Panc1 (cell line): ENCODE measurements at regions not wholly inside any gene's neighbourhood (a gene's known extent, or its start where the extent isn't known, plus 50 kb on each side); places are given as distances from the start of the nearest gene placed in this dataset.

Experiments
- ATAC-seq: fragments of 200-7000 bp; cut with Tn5 transposase; 2 replicates; pipeline ENCODE4 v1.9.1; 2020; ENCODE audit warnings: mild to moderate bottlenecking, moderate library complexity
- BruUV-seq: library from RNA; stranded (reverse); fragments of 400-500 nt; replicated peaks from 2 replicates; lab custom pipeline; 2021; lab: Mats Ljungman, UMichigan
- CTCF ChIA-PET: fragments of 300-600 bp; sonication (Branson Sonifier 250); formaldehyde crosslinking; loops from one replicate; lab custom pipeline; 2022; ENCODE audit warnings: antibody characterized with exemption; lab: Charles Lee
- POLR2A ChIA-PET: fragments of 300-600 bp; sonication (Branson Sonifier 250); formaldehyde crosslinking; loops from one replicate; lab custom pipeline; 2022; ENCODE audit warnings: antibody characterized with exemption; lab: Charles Lee
- DNase-seq: peaks from one replicate; pipeline ENCODE4 v3.0.0-alpha.2; 2010; ENCODE audit warnings: low read depth, low spot score
- H3K27ac ChIP-seq: 2 replicates; pipeline ENCODE4 v1.5.1; 2011; ENCODE audit warnings: mild to moderate bottlenecking, low read length, inconsistent platforms
- H3K27me3 ChIP-seq: fragments of 200-500 bp; sonication (Bioruptor generic); 2 replicates; pipeline ENCODE4 v1.6.0; 2014; ENCODE audit warnings: low read length, inconsistent platforms; ENCODE audit not compliant: control insufficient read depth, insufficient read depth
- H3K36me3 ChIP-seq: fragments of 200-500 bp; sonication (Bioruptor generic); 2 replicates; pipeline ENCODE4 v1.5.1; 2014; ENCODE audit warnings: inconsistent platforms, mild to moderate bottlenecking, low read length, moderate library complexity; ENCODE audit not compliant: control insufficient read depth, insufficient read depth
- H3K4me1 ChIP-seq: 2 replicates; pipeline ENCODE4 v1.5.1; 2011; ENCODE audit warnings: inconsistent platforms, mild to moderate bottlenecking, low read length, moderate library complexity; ENCODE audit not compliant: control insufficient read depth, insufficient read depth
- H3K4me3 ChIP-seq, 2 experiments: 2 replicates each; pipeline ENCODE4 v1.5.1; 2011 to 2012; ENCODE audit warnings: low read depth in 2 of 2, low read length in 2 of 2, mild to moderate bottlenecking in 2 of 2, inconsistent platforms in 1 of 2, moderate library complexity in 1 of 2
- H3K9me3 ChIP-seq: fragments of 200-500 bp; sonication (Bioruptor generic); 2 replicates; pipeline ENCODE4 v1.5.1; 2014; ENCODE audit warnings: low read depth, mild to moderate bottlenecking, inconsistent platforms, low read length, moderate library complexity; ENCODE audit not compliant: control insufficient read depth, insufficient read depth
- CTCF ChIP-seq: fragments of 450-650 bp; IDR thresholded peaks from 2 replicates; pipeline ENCODE4 v1.5.1; 2017; ENCODE audit warnings: mild to moderate bottlenecking
- POLR2AphosphoS5 ChIP-seq: IDR thresholded peaks from 2 replicates; pipeline ENCODE4 v1.6.1; 2012; ENCODE audit warnings: mild to moderate bottlenecking, low read depth, low read length, moderate library complexity
- REST ChIP-seq, 2 experiments: IDR thresholded peaks; 2 replicates each; pipeline ENCODE4 v1.6.1; 2011 to 2012; ENCODE audit warnings: low read depth in 2 of 2, control low read depth in 1 of 2, low read length in 1 of 2, mild to moderate bottlenecking in 1 of 2, moderate library complexity in 1 of 2; ENCODE audit not compliant: insufficient read depth in 1 of 2
- SIN3A ChIP-seq: IDR thresholded peaks from 2 replicates; pipeline ENCODE4 v1.6.1; 2012; ENCODE audit warnings: low read depth, mild to moderate bottlenecking, low read length, moderate library complexity, borderline replicate concordance; ENCODE audit not compliant: insufficient read depth
- TCF7L2 ChIP-seq: IDR thresholded peaks from 2 replicates; pipeline ENCODE4 v1.6.1; 2011; ENCODE audit warnings: mild to moderate bottlenecking, low read depth, low read length, inconsistent platforms
- in situ Hi-C: cut with HindIII; loops from 2 replicates; pipeline ENCODE4 v1.10.0; 2016; ENCODE audit warnings: low sequenced_read_pairs, low pct_unique_long_range_greater_than_20kb
- intact Hi-C: fragments of 100-400 bp; cut with micrococcal nuclease; formaldehyde crosslinking; loops from one replicate; pipeline ENCODE4 v1.10.0; 2022; ENCODE audit not compliant: unreplicated experiment

DNA sequence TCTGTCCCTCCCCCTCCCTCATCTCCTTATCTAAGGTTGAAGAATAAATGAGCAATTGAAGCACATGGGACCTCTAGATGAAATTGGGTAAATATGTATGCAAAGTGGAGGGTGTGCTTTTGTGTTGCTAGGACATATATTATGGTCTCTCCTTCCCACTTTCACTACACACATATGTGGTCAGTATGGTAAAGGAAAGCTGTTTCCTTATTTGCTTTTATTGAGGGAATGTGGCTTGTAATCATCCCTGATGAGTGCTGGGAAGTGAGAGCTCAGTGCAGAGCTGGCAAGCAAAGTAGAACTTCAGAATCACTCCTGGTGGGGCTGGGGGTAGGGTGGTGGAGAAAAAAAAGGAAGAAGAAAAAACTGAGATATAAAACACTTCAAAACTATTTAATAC lies 189.9 kb upstream of the ATP5MC3 start:
- Histone ChIP-seq H3K27me3 (0 out of 2 replicates have a peak, but pooled peaks cover 3% of the 10 kb centered on the region), H3K4me3 (no peak overlapping the region), H3K4me1 (no peaks in the 10 kb centered on the region), H3K9me3 (no peaks in the 10 kb centered on the region), H3K27ac (no peak overlapping the region), H3K36me3 (no peaks in the 10 kb centered on the region)
- ATAC-seq (no peak), DNase-seq (no peak)
- in situ Hi-C loops = no loop called here
- no TSS peak for BruUV-seq
- ChIA-PET POLR2A (no interaction called here), CTCF (no interaction called here)
- intact Hi-C loops = no loop called here
- TF ChIP-seq TCF7L2 = no peak
- no peak for TF ChIP-seq CTCF
- no peak for TF ChIP-seq POLR2AphosphoS5
- no peak for TF ChIP-seq SIN3A
- TF ChIP-seq REST (IDR thresholded peaks at IDR 0.05; ENCODE audit: insufficient read depth in 1 of 2, low read depth in 2 of 2, low read length in 1 of 2) = no peak

- ChIA-PET POLR2A (no interaction called here), CTCF (no interaction called here)
- Histone ChIP-seq H3K27me3 (0 out of 2 replicates have a peak, but pooled peaks cover 3% of the 10 kb centered on the region), H3K4me1 (no peaks in the 10 kb centered on the region), H3K4me3 (no peak overlapping the region), H3K36me3 (no peaks in the 10 kb centered on the region), H3K9me3 (no peaks in the 10 kb centered on the region), H3K27ac (no peak overlapping the region)
- ATAC-seq (peak; percentile 91), DNase-seq (no peak)
- intact Hi-C loops = loop anchor here (2.0 to 5.0 kb wide), 2 partner anchors 320 to 722 kb away; no protein-coding TSS in a partner anchor
- no TSS peak for BruUV-seq
- in situ Hi-C loops = no loop called here
- TF ChIP-seq TCF7L2 (no peak), CTCF (peak; percentile 88)
Observed at GRCh38 chr2:175366815-175367214, 185.3 kb upstream of the ATP5MC3 start.
